GM19463 (cell line): ENCODE measurements at regions not wholly inside any gene's neighbourhood (a gene's known extent, or its start where the extent isn't known, plus 50 kb on each side); places are given as distances from the start of the nearest gene placed in this dataset.

Source experiments
- ATAC-seq: cut with Tn5 transposase; IDR thresholded peaks from one replicate; pipeline ENCODE4 v1.9.1; 2021; ENCODE audit warnings: mild to moderate bottlenecking, moderate library complexity; ENCODE audit not compliant: unreplicated experiment

DNA sequence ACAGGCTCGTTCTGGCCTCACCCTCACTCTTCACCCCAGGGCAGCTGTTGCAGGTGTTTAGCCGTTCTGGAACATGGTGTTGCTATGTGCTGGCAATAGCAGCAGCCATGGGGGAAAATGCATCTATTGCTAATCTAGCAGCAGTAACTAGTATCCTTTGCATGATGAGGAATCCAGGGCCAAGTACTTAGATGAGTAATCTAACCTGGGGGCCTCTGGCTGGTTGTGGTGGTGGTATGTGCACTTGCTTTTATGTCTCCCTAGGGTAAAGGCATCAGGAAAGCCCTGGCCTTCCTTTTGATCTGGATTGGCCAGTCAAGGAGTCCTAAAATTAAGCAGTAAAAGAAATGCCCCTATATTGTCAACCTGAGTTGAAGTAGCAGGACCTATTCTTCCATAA, 594.5 kb upstream of the MAP3K7 start:
- ATAC-seq, result no peak

DNA sequence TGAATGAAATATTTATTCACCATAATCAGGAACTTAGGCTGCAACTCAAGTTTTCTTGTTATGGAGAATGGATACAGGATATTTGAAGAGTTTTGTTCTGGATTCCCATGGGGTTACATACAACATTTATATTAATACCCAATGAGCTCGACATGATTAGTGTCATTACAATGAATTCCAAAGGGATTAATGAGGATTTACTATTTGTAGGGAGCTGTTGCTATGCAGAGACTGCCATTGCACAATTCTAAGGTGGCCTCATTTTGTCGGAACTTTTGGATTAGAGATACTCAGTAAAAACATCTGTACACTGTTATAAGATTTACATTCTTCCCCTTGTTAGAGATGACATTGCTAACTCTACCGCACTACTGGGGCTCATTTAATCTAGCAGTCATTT, 586.8 kb upstream of the MAP3K7 start:
- no peak for ATAC-seq

DNA sequence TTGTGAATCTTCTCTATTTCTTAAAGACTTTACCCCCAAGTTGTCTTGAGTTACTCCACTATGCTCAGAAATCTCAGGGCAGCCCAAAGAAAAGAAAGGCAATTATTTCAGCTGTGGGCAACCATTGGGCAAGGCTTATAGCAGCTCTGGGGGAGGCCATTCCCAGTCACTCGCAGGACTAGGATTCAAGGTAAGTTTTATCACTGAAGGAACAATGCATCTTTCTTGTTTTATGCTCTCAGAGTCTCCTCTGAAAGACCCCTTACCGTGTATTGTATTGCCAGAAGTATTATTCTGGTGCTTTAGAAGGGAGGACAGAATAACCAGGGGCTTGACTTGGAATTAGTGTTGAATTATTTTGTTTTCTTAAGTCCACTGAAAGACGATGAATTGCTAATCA, 586.3 kb upstream of the MAP3K7 start:
- no peak for ATAC-seq

- ATAC-seq, result no peak
Measured at GRCh38 chr6:91171754-91172462, 585.0 kb upstream of the MAP3K7 start.

GRCh38 chr6:91167846-91168245, 581.0 kb upstream of the MAP3K7 start:
- no peak for ATAC-seq

GRCh38 chr6:91166271-91167046, 579.6 kb upstream of the MAP3K7 start:
- ATAC-seq, result no peak

- ATAC-seq, result no peak
Measured at GRCh38 chr6:91164105-91164504, 577.2 kb upstream of the MAP3K7 start.

DNA sequence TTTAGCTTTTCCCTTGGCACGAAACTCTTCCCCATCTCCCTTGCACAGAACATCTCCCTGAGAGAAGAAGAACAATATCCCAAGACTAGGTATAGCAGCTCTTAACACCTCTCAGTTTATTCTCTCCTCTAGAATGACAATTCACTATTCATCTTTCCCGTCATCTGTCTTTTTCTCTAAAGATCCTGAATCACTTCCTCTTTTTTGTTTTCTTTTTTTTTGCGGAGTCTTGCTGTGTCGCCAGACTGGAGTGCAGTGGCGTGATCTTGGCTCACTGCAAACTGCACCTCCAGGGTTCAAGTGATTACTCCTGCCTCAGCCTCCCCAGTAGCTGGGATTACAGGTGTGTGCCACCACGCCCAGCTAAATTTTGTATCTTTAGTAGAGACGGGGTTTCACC, 574.4 kb upstream of the MAP3K7 start:
- ATAC-seq, result no peak

DNA sequence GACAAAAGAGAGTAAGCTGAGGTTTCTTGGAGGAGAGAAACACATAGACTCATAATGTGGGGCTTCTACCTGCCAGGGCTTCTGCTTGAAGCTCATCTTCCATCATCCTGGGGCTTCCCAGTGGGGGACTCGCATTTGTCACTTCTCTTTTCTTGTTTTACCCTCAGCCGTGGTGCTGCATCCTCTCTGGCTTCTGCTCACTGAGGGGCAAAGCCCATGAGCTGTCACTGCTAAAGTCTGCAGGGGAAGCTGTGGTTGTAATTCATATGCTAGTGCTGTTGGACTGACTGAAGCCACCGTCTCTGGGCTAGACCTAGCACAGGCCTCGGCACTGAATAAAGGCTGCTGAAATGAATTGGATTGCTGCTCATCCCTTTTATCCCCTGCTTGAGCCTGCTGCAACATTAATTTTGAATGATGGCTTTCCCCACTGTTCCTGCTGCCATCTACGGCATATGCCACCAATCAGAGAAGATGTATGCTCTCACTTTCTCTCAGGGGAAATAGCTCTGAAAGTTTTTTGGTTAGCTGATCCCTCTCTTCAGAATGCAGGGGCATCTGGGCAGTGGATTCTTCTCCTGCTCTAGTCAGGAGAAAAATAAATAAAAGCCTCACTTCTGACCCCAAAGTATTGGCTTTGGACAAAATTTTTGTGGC, 568.4 kb upstream of the MAP3K7 start:
- no peak for ATAC-seq

GRCh38 chr6:91152824-91153223, 566.0 kb upstream of the MAP3K7 start:
- no peak for ATAC-seq

DNA sequence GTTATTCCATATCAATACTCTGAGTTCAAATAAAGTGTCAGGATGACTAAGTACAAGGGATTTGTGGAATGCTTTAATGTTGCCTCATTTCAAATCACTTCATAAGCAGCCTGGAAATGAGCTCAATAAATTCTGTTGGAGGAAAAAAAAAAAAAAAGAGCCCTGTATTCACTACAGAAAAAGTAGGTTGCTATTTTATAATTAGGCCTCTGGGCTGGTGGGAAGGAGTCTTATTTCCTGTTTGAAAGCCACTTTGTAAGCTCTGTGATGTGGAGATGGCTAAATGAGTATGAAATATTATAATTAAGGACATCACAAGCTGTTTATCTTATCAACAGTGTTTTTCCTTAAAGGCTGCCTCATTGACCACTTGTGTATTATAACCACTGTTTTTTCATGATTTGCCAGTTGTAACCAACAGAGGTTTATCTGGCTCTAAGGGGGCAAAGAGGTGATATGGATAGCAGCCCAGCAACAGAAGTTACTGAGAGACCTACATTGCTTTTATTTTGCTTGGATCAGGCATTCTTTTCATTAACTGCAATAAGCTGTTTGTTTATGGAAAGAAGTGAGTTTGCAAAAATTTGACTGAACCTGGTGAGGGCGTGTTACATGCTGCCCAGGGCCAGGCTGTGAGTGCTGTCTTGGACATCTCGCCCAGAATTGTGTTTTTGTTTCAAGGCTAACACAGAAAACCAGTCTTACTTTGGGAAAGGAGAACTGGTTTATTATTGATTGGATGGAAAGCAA, 563.3 kb upstream of the MAP3K7 start:
- ATAC-seq, result no peak

DNA sequence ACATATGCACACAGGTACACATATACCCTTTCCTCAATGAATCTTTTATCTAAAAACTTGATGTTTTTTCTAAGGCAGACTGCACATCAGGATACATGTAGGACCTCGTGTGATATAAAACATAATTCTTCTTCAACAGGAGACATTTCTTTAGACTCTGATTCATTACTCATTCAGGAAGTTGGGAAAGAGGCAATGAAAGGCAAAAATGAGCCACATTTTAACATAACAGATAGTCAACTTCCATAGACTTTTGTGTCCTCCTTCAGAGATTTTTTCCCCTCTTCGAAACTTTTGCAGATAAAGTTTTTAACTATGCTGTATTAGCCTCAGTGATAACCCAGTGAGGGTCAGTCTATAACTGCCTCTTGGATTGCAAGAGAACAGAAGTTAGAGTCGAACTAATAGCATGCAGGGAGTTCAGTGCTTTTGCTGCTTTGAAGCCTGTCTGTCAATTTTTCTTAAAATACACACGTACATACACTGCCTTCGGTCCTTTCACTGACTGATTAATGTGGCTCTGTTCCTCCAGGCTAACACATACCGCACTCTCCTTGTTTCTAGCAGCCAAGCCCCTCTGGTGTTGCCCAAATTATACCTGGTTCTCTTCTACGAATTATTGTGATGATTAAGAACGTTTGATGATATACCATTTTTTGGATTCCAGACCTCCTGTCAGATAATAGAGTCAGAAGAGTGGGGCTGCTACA, 562.5 kb upstream of the MAP3K7 start:
- ATAC-seq, result no peak

GRCh38 chr6:91144126-91144525, 557.3 kb upstream of the MAP3K7 start:
- ATAC-seq, result no peak

DNA sequence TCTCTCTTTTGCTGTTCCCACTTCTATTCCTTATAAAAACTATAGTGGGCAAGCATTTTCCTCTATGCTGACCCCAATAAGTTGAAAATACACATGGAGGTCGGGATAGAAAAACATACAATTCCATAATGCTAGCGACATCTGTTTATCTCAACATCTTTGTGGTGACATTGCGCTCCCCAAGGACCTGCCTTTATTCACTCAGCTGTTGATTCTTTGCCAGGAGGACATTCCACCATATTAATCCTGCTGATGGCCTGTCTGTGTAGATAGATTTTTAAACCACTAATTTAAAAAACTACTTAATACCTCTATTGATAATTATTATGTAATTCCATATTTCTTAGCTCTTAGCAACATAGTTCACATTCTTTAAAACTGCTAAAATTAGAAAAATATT, 555.3 kb upstream of the MAP3K7 start:
- no peak for ATAC-seq

DNA sequence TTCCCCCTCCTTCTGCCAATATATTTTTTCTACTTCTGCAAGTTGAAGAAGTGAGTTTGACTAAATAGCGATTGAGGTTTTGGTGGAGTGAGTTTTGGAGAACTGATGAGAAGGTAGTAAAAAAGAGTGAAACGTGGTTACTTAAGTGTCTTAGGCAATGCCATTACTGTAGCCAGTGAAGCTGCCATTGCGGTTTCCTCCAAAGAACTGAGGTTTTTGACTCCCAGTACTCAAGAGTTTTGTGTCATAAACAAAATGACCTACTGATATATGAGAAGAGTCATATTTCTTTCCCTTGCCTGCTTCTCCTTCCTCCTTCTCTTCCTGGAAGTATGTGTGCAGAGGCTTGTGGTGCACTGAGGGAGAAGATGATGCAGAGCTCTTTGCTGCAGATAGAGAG, 554.5 kb upstream of the MAP3K7 start:
- no peak for ATAC-seq

GRCh38 chr6:91140449-91140848, 553.6 kb upstream of the MAP3K7 start:
- ATAC-seq, result no peak

DNA sequence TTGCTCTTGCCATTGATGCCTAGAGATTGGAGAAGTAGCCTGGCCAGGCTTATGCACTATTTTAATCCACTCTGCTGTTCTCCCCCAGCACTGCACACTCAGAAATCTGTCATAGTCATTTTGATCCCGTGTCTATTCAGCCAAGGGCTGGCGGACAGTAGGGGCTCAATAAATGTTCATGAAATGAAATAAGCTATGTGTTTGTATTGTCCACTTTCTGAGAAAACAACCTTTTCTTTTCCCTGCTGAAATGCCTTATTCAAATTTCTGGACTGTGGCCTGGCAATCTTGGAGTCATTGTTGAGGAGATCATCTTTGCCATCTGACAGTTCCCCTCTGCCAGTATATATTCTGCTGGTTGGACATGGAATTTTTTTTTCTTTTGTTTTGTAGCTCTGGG, 550.4 kb upstream of the MAP3K7 start:
- no peak for ATAC-seq

DNA sequence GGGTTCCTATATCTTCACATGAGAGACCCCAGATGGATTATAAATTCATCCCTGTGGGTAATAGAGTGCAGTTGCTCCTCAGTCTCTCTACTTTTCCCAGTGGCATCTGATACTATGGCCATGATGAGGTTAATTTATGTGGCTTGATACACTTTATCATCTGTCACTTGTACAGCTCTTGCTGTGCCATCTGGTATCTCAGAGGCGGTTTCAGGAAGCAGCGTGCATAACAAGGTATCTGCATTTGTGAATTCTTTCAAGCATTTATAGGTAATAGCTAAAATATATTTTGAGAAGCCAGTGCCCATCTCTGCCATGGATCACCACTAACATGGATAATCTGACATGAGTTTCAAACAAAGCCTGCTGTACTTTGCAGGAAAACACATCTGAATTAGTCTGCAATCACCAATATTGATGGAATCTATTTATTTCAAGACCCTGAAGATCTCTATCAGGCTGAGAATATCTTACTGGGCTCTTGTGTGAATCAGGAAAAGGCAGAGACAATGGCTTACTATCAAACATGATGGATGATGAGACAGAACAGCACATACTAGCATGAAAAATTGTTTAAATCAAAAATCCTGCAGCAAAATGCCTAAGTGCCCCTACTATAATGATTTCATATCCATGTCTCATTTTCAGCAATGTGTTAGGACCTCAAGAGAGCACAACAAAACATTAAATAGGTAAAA, 548.7 kb upstream of the MAP3K7 start:
- ATAC-seq, result no peak

- no peak for ATAC-seq
Measured at GRCh38 chr6:91132461-91132860, 545.6 kb upstream of the MAP3K7 start.

- ATAC-seq, result no peak
Measured at GRCh38 chr6:91130126-91130525, 543.3 kb upstream of the MAP3K7 start.
